Epithelial cell of prostate (primary cell): ENCODE measurements at regions not wholly inside any gene's neighbourhood (a gene's known extent, or its start where the extent isn't known, plus 50 kb on each side); places are given as distances from the start of the nearest gene placed in this dataset.

ENCODE experiments used
- DNase-seq: peaks from one replicate; pipeline ENCODE4 v3.0.0-alpha.2; 2011; ENCODE audit warnings: low read depth, low spot score
- H3K27ac ChIP-seq: fragments of 450-650 bp; 2 replicates; pipeline ENCODE4 v1.5.1; 2017; ENCODE audit warnings: mild to moderate bottlenecking

DNA sequence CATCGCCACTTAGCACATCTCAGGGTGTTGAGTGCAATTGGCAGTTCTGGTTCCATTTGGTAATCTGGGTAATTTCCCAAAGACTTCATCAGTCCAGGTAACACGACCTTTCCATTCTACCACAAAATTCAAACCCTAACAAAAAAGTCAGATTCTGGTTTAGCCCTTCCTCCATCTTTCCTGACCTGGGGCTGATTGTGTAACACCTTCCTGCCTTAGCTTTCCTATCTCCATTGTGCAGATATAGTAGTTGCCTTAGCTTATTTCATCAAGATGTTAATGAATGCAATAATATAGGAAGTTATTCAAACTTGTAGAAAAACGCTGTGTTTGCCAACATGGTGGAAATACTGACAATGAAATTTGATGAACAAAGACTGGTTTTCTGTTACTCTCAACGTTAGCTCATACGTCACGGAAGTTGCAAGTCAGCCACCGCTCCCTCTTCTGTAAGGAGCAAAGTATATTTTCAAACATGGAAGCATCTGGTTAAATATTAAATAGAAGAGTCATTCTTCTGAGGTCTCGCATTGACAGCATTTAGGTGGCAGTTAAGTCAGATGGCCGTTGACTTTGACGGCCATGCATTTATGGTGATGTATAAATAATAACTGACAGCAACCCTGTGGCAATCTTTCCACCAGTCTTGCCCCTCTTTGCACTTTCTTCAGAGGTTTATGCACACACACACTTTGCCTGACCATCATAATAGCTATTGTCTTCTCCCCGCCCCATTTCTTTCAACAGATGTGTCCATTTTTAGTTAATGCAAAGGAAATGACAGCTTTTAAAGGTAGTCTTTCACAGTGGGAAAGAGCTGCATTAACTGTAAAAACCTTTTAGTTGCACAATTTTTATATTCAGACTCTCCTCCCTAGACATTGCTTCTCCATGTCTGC is 205.1 kb upstream of the BMPER start:
- no peak overlapping the region for H3K27ac ChIP-seq
- DNase-seq: no peak

DNA sequence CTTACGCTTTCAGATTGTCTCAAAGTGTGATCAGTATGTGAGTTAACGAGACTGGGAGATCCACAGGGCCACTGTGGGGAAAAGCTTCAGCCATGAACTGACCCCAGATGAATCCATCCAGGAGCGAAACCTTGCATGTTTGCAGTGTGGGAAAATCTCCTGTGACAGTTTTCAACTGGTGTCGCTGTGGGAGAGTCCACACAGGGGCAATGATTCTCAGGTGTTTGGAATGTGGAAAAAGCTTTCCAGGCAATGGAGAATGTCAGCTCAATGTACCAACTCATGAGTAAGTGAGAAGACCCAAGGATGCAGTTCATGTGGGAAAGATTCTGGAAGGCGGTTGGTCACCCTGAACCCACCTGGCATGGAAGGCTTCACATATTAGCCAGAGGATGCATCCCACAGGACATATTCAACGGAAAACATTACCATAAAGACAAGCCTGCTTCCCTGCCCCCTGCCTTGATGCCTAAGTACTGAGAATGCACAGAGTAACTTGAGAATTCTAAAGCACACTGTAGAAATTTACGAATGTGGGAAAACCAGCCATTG is 204.1 kb upstream of the BMPER start:
- no peak overlapping the region for H3K27ac ChIP-seq
- no peak for DNase-seq

DNA sequence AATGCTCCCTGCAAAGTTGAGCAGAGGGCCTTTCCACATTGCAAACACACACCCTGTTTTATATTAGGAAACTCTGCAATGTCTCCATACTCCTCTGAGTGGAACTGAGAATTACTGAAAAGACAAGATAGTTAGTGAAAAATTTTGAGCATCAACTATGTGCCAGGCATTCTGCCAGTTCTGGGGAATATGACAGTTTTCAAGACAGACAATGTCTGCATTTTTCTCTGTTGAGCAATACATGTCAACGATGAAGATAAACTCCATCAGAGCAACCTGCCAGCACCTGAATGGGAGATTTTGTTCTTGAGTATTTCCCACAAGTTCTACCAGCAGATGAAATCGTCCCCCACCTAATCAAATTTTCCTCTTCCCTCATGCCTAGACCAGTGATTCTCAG is 203.4 kb upstream of the BMPER start:
- DNase-seq: no peak
- no peak overlapping the region for H3K27ac ChIP-seq

DNA sequence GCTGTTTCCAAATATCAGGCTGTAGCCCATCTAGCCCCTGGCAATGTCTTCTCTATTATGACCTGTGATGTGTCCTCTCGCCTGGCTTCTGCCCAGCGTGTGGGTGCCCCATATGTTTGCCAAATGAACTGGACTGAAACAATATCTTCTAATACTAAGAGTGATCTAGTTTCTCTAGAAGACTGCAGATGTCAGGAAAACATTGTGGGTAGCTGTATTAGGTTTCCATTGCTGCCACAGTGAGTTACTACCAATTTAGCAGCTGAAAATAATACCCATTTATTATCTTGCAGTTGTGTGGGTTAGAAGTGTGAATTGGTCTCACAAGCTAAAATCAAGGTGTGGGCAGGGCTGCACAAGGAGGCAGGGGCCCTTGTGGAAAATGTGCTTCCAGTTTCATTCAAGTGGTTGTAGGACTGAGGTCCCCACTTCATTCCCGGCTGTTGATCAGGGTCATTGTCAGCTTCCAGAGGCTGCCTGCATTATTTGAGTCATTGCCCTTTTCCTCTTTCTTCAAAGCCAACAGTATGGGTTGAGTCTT is 202.8 kb upstream of the BMPER start:
- DNase-seq: no peak
- H3K27ac ChIP-seq: no peak overlapping the region

DNA sequence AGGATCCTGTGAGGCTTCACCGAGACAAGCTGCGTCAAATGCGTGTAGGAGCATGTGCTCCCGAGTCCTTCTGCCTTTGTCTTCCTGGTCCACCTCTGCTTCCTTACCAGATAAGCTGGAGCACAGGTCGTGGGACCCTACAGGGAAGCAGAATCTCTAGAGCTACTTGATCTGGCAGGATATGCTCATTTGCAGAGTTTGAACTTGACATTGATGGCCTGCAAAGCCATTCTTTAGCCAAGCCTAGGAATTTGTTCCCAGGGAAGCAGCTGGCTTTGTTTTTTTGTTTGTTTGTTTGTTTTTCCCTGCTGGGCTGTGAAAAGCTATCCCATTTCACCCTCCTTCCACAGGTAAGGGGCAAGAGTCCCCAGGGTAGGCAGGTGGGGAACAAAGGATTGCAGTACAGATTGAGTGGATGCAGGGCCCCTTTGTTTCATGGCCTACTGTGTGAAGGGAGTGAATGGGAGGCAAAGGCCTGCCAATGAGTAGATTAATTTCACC is 200.0 kb upstream of the BMPER start:
- DNase-seq: no peak
- no peak overlapping the region for H3K27ac ChIP-seq

DNA sequence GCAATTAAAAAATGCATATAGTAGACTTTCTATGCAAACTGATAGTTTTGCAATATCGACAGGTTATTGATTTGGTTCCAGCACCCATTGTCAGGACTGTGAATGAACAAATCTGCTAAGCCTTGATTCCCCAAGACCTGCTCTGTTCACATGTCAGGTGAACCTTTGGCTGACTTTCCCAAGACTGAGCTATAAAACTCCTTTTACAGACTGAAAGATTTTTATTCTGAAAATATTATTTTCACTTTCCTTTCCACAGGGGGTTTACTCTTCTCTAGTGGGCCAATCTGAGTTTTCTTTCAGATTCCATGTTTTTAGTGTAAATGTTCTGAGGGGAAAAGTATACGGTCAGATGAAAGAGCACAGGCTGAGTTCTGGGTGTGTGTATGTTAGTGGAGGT is 199.2 kb upstream of the BMPER start:
- no peak for DNase-seq
- no peak overlapping the region for H3K27ac ChIP-seq

DNA sequence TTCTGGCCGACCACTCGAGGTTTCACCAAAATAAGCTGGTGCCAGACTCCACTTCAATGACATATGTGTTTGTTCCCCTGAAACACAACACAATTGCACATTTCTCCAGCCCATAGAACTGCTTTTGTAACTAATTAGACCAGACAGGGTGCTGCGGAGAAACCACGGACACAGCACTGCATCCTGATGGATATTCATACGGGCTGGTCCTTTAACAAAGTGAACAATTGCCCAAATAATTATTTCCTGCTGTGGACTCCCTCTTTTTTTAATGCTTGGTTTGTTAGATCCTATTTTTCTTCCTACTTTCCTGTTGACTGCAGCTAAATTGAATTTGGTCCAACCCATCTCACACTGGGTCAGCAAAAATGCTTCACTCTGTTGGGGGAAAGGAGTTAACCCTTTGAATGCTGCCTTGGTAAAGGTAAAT is 198.6 kb upstream of the BMPER start:
- H3K27ac ChIP-seq: no peak overlapping the region
- no peak for DNase-seq

DNA sequence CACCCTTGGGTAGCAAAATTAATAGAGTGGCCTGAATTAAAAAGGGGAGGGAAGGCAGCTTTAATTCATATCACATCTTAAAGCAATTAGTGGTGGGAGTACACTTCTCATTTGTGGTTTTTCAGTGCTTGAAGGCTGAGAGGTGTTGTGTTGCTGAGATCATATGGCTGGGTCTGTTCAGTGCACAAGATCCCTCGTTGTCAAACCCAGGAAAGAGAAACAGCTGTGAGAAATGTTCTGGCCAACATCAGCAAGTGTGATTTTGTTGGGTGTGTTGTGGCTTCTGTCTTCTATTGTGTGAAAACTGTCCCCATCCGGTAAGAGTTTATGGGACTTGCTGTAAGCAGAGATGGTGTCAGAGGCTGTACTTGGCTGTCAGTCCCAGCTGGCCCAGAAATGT is 197.9 kb upstream of the BMPER start:
- DNase-seq: no peak
- no peak overlapping the region for H3K27ac ChIP-seq

DNA sequence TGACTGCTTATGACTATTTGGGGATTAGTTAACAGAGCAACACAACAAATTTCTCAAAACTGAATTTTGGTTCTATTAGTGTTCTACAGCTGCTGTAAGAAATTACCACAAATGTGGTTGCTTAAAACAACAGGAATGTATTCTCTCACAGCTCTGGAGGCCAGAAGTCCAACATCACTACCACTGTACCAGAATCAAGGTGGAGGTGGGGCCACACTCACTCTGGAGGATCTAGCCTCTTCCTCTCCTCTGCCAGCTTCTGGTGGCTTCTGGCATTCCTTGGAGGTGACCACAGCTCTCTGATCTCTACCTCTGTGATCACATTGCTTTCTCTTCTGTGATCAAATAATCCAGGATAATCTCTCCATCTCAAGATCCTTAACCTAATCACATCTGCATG is 194.7 kb upstream of the BMPER start:
- no peak for DNase-seq
- no peak overlapping the region for H3K27ac ChIP-seq

DNA sequence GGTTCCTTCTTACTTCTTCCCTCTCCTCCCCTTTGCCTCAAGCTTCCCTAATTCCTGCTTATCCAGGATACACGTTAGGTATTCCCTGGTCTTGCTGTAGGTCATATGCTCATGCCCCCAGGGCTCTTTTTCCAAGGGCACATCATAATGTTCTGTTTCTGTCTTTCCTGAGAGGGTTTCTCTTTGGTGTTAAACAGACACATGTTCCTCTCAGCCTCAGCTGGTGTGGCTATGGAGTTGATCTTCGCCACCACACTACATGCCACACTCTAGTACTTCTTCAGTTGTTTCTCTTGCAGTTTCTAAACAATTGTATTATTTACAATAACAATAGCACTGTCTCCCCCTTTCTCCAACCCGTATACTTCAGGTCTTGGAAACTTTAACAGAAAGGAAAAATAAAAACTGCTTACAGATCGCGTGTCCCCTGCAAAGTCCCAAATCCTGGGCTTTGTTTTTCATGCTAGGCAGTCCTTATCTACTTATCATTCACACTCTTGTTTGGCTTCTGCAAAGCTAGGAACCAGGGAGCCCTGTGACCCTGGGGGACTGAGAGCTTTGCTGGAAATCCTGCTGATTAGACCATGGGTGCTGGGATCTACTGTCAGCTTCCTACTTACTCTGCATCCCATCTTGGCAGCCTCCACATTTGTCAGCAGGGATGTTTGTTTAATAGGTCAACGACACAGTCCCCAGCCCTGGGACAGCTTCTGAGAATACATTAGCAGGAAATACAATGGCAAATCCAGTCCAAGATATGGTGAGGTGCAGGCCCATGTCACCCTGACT is 193.9 kb upstream of the BMPER start:
- DNase-seq: no peak

DNA sequence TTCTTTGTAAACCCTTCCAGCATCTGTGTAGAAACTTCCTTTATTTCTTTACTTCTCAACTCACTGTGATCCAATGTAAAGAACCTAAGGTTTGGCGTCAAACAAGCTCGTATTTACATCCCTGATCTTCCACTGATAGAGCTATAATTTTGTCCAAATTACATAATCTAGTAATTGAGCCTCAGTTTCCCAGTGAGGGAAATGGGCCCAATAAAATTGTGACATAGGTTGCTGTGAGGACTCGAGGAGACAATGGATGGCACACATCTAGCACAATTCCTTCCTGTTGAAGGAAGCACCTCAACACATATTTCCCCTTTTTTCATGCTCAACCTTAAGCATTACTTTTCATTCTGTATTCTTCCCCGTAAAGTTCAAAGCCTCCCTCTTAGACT is 193.3 kb upstream of the BMPER start:
- H3K27ac ChIP-seq: no peak overlapping the region
- no peak for DNase-seq

More for the DNA sequence above, 193.9 kb upstream of the BMPER start:
- H3K27ac ChIP-seq: no peak overlapping the region

DNA sequence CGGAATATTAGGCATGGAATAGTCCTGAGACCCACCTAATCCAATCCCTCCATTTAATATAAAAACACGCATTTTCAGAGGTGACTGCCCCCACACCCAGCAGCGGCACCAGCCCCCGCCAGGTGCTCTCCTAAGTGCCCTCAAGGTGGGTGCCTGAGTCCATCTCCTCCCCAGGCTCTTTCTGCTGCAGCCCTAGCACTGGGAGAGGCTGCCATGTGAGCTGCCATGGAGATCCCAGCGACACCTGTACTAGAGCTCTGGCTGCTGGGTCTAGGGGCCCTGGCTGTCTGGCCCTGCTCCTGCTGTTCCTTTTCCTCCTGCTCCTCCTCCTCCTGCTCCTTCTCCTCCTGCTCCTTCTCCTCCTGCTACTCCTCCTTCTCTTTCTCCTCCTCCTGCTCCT is 191.1 kb upstream of the BMPER start:
- no peak for DNase-seq
- H3K27ac ChIP-seq: no peak overlapping the region

DNA sequence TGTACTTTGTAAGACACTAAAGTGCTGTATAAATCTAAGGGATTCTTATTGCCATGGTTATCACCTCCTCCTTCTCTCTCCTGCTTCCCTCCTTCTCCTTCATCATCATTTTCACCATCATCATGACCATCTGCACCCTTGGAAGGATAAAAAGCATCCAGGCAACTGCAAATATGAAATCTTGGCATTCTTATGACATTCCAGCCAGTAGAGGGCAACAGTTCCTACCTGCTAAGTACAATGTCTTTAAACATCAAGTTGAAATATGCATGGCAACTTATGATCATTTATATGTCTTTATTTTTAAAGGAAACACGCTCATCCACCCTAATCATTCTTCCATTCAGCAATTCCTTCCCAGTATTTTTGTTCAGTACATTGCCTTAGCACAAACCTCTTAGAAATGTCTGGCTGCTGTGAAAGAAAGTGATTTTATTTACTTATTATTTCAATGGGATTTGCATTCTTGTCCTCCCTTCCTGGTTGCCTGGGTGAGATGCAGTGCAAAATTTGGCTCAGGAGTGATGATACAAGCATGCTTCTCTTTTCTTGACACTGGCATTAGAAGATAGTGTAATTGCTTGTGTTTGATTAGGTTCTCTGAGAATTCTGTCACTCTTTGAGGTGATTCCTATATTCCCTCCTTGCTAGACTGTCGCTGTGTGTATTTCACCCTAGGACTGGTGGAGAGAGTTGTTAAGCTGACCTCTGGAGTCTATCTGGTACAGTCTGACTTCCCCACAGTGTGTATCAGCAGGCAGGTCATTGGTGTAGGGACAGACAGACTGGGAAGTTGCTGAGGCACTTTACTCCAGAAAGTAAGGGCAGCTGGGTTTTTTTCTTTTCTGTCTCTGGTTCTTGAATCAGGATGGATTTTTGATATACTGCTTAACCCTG is 188.5 kb upstream of the BMPER start:
- DNase-seq: no peak
- H3K27ac ChIP-seq: no peak overlapping the region

DNA sequence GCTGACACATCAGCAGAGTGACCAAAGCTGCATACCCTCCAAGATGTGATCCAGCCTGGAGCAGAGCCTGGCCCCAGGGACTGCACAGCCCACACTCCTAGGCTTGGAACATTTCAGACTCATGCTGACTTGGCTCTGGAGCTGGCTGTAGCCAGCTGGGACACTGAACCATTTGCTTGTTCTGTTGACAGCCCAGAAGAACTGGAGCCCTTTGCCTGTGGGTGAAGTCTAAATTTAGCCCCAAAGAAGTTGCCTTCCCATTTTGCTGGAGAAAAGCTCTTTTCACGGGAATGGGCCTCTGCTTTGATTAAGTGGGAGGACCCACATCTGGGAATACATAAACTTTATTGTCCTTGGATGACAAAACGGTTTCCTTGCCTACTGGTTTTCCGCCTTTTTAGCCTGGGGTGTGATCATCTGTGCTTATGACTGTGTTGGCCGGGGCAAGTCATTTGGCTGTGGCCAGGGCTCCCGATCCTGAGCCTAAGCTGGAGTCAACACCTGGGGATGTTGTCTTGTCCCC is 186.2 kb upstream of the BMPER start:
- H3K27ac ChIP-seq: no peak overlapping the region
- DNase-seq: no peak

DNA sequence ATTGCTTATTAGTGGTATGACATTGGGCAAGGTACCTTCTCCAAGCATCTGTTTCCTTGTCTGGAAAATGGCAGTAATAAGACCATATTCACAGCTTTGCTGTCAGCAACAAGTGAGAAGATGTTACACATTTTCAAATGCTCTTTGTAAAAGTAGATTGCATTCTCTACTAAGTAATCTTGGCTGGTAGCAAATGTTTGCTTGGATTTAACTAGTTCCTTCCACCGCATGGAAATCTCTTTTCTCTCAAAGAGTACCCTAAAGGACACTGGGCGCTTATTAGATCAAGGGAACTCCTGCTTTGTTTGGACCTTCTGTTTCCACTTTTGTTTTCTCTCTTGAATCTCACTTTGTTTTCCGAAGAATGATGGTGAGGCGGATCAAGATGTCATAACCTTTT is 185.2 kb upstream of the BMPER start:
- no peak for DNase-seq
- no peak overlapping the region for H3K27ac ChIP-seq

DNA sequence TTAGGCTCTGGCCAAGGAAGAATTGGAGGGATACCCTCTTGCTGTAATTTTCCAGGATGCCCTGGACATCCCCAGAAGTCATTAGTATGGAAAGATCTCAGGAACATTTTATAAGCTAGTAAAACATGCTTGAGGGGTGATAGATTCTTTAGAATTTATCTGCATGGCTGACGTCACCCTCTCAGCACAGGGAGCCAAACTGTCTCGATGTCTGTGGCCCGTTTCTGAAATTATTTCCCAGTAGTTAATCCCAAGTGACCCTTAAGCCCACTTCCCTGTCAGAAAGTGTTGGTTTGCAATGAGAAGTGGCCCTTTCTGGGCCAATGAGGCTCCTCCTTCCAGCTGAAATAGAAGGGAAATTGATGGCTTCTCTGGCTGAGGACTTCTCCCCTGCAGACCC is 184.5 kb upstream of the BMPER start:
- DNase-seq: no peak
- no peak overlapping the region for H3K27ac ChIP-seq

DNA sequence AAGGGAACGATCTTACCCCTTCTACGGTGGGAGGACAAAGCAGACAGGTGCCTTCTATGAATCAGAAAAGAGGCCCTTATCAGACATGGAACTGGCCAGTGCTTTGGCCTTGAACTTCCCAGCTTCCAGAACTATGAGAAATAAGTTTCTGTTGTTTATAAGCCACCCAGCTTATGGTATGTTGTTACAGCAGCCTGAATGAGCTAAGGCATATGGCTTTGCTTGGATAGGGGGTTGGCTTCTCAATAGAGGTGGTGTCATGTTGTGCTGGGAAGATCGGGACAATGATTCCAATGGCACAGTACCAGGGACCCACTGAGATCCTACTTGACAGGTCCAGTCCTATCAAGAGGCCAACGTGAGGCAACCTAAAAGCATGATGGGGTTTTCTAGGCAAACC is 183.4 kb upstream of the BMPER start:
- no peak overlapping the region for H3K27ac ChIP-seq
- no peak for DNase-seq

DNA sequence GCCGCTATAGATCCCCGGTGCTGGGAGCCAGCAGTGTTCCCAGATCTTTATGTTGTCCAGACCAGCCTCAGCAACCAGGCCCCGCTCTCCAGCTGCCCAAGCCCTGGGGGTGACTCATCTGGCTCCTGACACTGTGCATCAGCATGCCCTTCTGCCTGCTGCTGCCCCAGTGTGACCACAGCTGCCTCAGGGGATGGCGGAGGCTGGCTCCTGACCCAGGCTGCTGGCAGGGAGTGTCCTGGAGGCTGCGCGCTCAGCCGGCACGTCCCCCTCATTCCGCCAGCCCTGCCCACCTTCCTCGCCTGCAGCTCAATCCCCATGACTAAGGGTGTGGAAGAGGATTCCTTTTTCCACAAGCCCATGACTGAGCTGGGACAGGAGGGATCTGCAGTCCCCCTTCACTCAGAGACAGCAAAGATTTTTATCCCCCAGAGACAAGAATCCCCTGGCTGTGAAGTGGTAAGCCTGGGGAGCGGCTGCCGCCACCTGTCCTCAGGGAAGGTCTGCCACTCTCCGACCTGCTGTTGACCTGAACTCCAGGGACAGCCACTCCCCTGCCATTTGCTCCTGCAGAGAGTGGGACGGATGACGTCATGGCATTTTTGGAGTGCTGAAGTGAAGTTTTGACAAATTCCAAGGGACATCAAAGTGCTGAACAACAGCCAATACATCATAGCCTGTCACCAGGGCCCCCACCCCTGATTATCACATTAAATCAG is 182.8 kb upstream of the BMPER start:
- peak; percentile 54 for DNase-seq
- H3K27ac ChIP-seq: no peak overlapping the region

DNA sequence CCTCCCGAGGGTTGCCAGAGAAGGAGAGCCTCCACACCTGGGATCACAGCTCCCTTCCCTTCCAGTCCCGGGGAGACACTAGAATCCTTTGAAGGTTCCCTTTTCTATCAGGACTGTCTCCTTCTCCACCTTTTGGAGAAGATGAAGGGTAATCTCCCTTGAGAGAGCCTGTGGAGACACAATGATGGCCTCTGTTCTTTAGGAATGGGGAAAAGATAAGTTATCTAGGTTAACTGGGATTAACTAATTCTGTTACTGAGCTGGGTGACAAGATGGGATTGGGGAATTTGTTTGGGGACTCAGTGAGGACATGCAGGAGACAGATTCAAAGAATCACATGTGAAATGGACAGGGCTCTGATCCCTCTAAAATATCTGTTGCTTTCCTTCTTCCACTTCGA is 181.1 kb upstream of the BMPER start:
- DNase-seq: no peak
- H3K27ac ChIP-seq: no peak overlapping the region
